ENCODE measurements at regions not wholly inside any gene's neighbourhood (a gene's known extent, or its start where the extent isn't known, plus 50 kb on each side); places are given as distances from the start of the nearest gene placed in this dataset.

- H3K9me3 ChIP-seq (ENCODE audit: control insufficient read depth, insufficient read depth, low read length), result peaks cover 1% of the 10 kb centered on the region
- H3K4me1 ChIP-seq (ENCODE audit: control insufficient read depth, insufficient read depth, low read length), result no peaks in the 10 kb centered on the region
- no peak for DNase-seq (ENCODE audit: low read depth in 4 of 6, low spot score in 6 of 6)
- WGBS (ENCODE audit: insufficient coverage), result 79% methylated on average over 3 of the region's 5 CpGs
- no peak overlapping the region for H3K27ac ChIP-seq (ENCODE audit: low read depth, low read length)
- no peak overlapping the region for H3K4me3 ChIP-seq (ENCODE audit: low read depth, low read length)
- no peaks in the 10 kb centered on the region for H3K36me3 ChIP-seq (ENCODE audit: control insufficient read depth, insufficient read depth, low read length)
- no peaks in the 10 kb centered on the region for H3K27me3 ChIP-seq (ENCODE audit: control insufficient read depth, insufficient read depth, low read length)
These were observed 1093.9 kb downstream of the AACS start for GRCh38 chr12:126159139-126159538.

DNA sequence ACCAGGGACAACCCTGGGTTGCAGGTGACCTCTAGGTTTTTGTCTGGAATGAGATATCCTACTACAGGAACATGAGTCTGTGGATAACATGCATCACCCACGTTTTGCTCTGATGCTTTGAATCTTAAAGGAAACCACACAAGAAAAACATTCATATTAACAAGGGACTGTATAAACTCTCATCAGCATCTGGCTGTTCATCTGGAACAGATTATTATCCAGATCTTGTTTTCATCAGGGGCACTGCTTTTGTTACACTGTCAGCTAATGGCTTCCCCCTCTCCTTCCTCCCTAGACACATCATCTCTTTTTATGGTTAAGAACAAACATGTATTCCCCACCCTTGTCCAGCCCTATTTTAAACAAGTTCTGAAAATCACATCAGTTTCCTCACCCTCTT is 1095.7 kb downstream of the AACS start:
- H3K4me1 ChIP-seq (ENCODE audit: control insufficient read depth, insufficient read depth, low read length), result no peaks in the 10 kb centered on the region
- no peaks in the 10 kb centered on the region for H3K36me3 ChIP-seq (ENCODE audit: control insufficient read depth, insufficient read depth, low read length)
- H3K27ac ChIP-seq (ENCODE audit: low read depth, low read length), result no peak overlapping the region
- peak in 1 of 6 donors; percentile 58 for DNase-seq (ENCODE audit: low read depth in 4 of 6, low spot score in 6 of 6)
- no peaks in the 10 kb centered on the region for H3K27me3 ChIP-seq (ENCODE audit: control insufficient read depth, insufficient read depth, low read length)
- H3K9me3 ChIP-seq (ENCODE audit: control insufficient read depth, insufficient read depth, low read length), result peaks cover 1% of the 10 kb centered on the region
- no peak overlapping the region for H3K4me3 ChIP-seq (ENCODE audit: low read depth, low read length)
- WGBS (ENCODE audit: insufficient coverage), result 57% methylated on average over 1 of the region's 1 CpG

DNA sequence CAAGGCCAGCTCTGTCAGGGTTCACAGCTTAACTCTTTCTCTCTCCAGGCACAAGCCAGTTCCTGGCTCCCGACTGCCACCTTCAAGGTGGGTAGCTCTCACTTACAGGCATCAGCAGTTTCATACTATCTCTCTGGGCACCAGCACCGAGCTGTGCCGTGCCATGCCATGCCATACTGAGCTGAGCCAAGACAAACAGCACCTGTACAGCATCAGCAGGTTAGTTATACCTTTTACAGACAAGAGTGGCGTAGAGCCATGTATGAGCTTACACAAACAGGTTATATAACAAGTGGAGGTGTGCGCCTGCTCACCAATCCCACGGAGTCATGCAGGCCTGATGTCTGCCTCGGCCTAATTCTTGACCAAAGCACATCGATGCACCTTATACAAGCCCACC is 1098.7 kb downstream of the AACS start:
- Histone ChIP-seq H3K27me3 (ENCODE audit: control insufficient read depth, insufficient read depth, low read length) (no peaks in the 10 kb centered on the region), H3K9me3 (ENCODE audit: control insufficient read depth, insufficient read depth, low read length) (peaks cover 1% of the 10 kb centered on the region), H3K36me3 (ENCODE audit: control insufficient read depth, insufficient read depth, low read length) (no peaks in the 10 kb centered on the region), H3K27ac (ENCODE audit: low read depth, low read length) (no peak overlapping the region), H3K4me1 (ENCODE audit: control insufficient read depth, insufficient read depth, low read length) (no peaks in the 10 kb centered on the region), H3K4me3 (ENCODE audit: low read depth, low read length) (no peak overlapping the region)
- DNase-seq (ENCODE audit: low read depth in 4 of 6, low spot score in 6 of 6), result no peak
- 99% methylated on average over 7 of the region's 8 CpGs for WGBS (ENCODE audit: insufficient coverage)

- peak in 1 of 6 donors; percentile 64 for DNase-seq (ENCODE audit: low read depth in 4 of 6, low spot score in 6 of 6)
- no peaks in the 10 kb centered on the region for H3K36me3 ChIP-seq (ENCODE audit: control insufficient read depth, insufficient read depth, low read length)
- no CpG with 5 or more reads among the region's 5 CpGs for WGBS (ENCODE audit: insufficient coverage)
These were observed 1106.8 kb downstream of the AACS start for GRCh38 chr12:126171937-126172559.

GRCh38 chr12:126182619-126183236 is 1117.5 kb downstream of the AACS start:
- DNase-seq (ENCODE audit: low read depth in 4 of 6, low spot score in 6 of 6), result peak in 2 of 6 donors; percentile 51 to 59
- Histone ChIP-seq H3K4me1 (ENCODE audit: control insufficient read depth, insufficient read depth, low read length) (no peaks in the 10 kb centered on the region), H3K9me3 (ENCODE audit: control insufficient read depth, insufficient read depth, low read length) (no peaks in the 10 kb centered on the region), H3K36me3 (ENCODE audit: control insufficient read depth, insufficient read depth, low read length) (no peaks in the 10 kb centered on the region), H3K4me3 (ENCODE audit: low read depth, low read length) (no peak overlapping the region), H3K27ac (ENCODE audit: low read depth, low read length) (no peak overlapping the region), H3K27me3 (ENCODE audit: control insufficient read depth, insufficient read depth, low read length) (no peaks in the 10 kb centered on the region)
- WGBS (ENCODE audit: insufficient coverage), result 80% methylated on average over 5 of the region's 5 CpGs

More at GRCh38 chr12:126171937-126172559, 1106.8 kb downstream of the AACS start:
- Histone ChIP-seq H3K4me3 (ENCODE audit: low read depth, low read length) (no peak overlapping the region), H3K9me3 (ENCODE audit: control insufficient read depth, insufficient read depth, low read length) (no peaks in the 10 kb centered on the region), H3K4me1 (ENCODE audit: control insufficient read depth, insufficient read depth, low read length) (no peaks in the 10 kb centered on the region), H3K27me3 (ENCODE audit: control insufficient read depth, insufficient read depth, low read length) (no peaks in the 10 kb centered on the region), H3K27ac (ENCODE audit: low read depth, low read length) (no peak overlapping the region)

DNA sequence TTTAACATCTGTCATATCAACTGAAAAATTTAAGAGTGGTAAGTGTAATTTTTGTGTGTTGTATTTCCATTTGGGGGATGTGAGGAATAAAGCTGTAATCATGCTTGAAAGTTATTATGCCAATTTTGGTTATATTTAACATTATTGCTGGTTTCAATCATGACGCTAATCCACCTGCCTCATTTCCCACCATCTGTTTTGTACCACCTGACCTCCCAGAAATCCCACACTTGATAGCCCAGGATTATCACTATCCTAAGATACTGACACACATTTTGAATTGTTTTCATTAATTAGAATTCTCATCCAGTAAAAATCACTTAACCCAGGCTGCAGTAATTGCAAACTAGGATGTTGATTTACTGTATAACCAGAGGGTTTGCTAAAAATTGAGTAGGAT is 1119.8 kb downstream of the AACS start:
- Histone ChIP-seq H3K27me3 (ENCODE audit: control insufficient read depth, insufficient read depth, low read length) (peaks cover 6% of the 10 kb centered on the region), H3K36me3 (ENCODE audit: control insufficient read depth, insufficient read depth, low read length) (no peaks in the 10 kb centered on the region), H3K9me3 (ENCODE audit: control insufficient read depth, insufficient read depth, low read length) (no peaks in the 10 kb centered on the region), H3K4me3 (ENCODE audit: low read depth, low read length) (no peak overlapping the region), H3K4me1 (ENCODE audit: control insufficient read depth, insufficient read depth, low read length) (no peaks in the 10 kb centered on the region), H3K27ac (ENCODE audit: low read depth, low read length) (no peak overlapping the region)
- WGBS (ENCODE audit: insufficient coverage), result no CpG with 5 or more reads among the region's 1 CpG
- no peak for DNase-seq (ENCODE audit: low read depth in 4 of 6, low spot score in 6 of 6)

DNA sequence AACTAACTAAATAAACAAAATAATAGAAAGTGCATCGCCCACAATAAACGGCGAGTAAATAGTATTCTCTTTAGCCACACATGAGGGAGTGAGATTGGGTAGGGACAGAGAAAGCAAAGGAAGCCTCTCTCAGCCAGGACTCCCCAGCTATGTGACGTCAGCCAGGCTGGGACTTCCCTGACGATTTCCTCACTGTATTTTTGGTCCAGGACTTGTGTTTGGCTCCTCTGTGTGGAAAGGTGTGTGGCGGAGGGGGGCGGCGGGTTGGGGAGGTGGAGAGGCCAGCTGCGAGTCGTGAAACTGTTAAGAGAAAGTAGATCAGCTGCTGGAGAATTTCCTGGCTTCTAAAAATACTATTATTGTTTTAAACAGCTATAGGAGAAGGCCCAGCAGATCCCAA is 1124.6 kb downstream of the AACS start:
- peaks cover 20% of the 10 kb centered on the region for H3K27me3 ChIP-seq (ENCODE audit: control insufficient read depth, insufficient read depth, low read length)
- no peak overlapping the region for H3K4me3 ChIP-seq (ENCODE audit: low read depth, low read length)
- no peaks in the 10 kb centered on the region for H3K36me3 ChIP-seq (ENCODE audit: control insufficient read depth, insufficient read depth, low read length)
- H3K9me3 ChIP-seq (ENCODE audit: control insufficient read depth, insufficient read depth, low read length), result no peaks in the 10 kb centered on the region
- H3K4me1 ChIP-seq (ENCODE audit: control insufficient read depth, insufficient read depth, low read length), result peaks cover 13% of the 10 kb centered on the region
- 78% methylated on average over 4 of the region's 10 CpGs for WGBS (ENCODE audit: insufficient coverage)
- DNase-seq (ENCODE audit: low read depth in 4 of 6, low spot score in 6 of 6), result no peak
- no peak overlapping the region for H3K27ac ChIP-seq (ENCODE audit: low read depth, low read length)

DNA sequence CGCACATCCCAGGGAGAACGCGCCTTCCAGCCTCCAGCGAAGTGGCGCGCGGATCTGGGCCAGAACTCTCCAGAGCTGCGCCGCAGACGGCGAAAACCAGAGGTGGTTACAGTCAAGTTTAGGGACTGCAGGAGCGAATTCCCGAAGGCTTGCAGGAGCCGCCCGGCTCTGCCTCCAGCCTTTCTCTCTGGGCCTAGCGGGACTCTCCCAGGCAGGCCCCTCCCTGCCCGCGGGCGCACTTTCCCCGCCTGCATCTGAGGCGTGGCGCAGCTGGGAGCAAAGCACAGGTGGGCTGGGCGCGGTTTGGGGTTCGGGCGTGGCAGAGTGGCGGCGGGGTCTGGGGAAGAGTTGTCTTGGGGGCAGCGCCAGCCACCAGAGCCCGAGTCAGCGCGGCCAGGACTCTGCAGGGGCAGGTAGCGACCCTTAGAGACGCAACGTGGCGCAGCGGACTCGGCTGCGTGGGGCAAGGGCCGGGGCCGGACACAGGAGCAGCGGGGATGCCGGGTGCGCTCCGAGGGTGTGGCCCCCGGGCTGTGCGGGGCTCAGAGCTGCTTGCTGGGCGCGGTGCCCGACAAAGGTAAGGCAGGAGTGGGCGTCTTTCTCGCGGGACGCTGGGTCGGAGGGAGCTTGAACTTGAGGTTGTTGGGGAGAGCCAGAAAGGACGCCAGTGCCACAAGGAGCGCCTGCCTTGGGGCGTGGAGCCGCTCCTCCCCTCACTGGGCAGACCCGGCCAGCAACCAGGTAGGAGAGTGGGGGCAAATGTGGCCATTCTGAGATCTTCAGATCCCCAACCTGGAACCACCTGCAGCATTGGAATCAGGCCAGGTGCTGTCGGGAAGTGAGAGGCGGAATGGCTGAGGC is 1126.0 kb downstream of the AACS start:
- peaks cover 13% of the 10 kb centered on the region for H3K4me1 ChIP-seq (ENCODE audit: control insufficient read depth, insufficient read depth, low read length)
- H3K9me3 ChIP-seq (ENCODE audit: control insufficient read depth, insufficient read depth, low read length), result no peaks in the 10 kb centered on the region
- DNase-seq (ENCODE audit: low read depth in 4 of 6, low spot score in 6 of 6), result peak in 2 of 6 donors; percentile 52 to 66
- H3K27me3 ChIP-seq (ENCODE audit: control insufficient read depth, insufficient read depth, low read length), result peaks cover 20% of the 10 kb centered on the region
- H3K27ac ChIP-seq (ENCODE audit: low read depth, low read length), result no peak overlapping the region
- H3K4me3 ChIP-seq (ENCODE audit: low read depth, low read length), result peak overlapping the region; percentile 19
- no peaks in the 10 kb centered on the region for H3K36me3 ChIP-seq (ENCODE audit: control insufficient read depth, insufficient read depth, low read length)
- 4% methylated on average over 62 of the region's 62 CpGs for WGBS (ENCODE audit: insufficient coverage)

- no peak for DNase-seq (ENCODE audit: low read depth in 4 of 6, low spot score in 6 of 6)
- no peaks in the 10 kb centered on the region for H3K9me3 ChIP-seq (ENCODE audit: control insufficient read depth, insufficient read depth, low read length)
- H3K4me1 ChIP-seq (ENCODE audit: control insufficient read depth, insufficient read depth, low read length), result peaks cover 13% of the 10 kb centered on the region
- no peak overlapping the region for H3K4me3 ChIP-seq (ENCODE audit: low read depth, low read length)
- no peak overlapping the region for H3K27ac ChIP-seq (ENCODE audit: low read depth, low read length)
- WGBS (ENCODE audit: insufficient coverage), result 88% methylated on average over 13 of the region's 13 CpGs
- peaks cover 20% of the 10 kb centered on the region for H3K27me3 ChIP-seq (ENCODE audit: control insufficient read depth, insufficient read depth, low read length)
- no peaks in the 10 kb centered on the region for H3K36me3 ChIP-seq (ENCODE audit: control insufficient read depth, insufficient read depth, low read length)
These were observed 1126.7 kb downstream of the AACS start for GRCh38 chr12:126191949-126192348.

Measured in spinal cord (tissue), 9 donors.